ENCODE measurements at regions not wholly inside any gene's neighbourhood (a gene's known extent, or its start where the extent isn't known, plus 50 kb on each side); places are given as distances from the start of the nearest gene placed in this dataset.

DNA sequence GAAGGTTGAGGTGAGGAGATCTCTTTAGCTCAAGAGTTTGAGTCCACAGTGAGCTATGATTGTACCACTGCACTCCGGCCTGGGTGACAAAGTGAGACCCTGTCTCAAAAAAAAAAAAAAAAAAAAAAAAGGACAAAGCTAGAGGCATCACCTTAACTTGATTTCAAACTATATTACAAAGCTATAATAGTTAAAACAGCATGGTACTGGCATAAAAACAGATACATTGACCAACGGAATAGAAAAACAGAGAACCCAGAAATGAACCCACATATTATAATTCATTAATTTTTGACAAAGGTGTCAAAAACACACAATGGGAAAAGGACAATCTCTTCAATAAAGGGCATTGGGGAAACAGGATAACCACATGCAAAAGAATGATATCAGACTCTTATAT lies 50.8 kb upstream of the MBOAT1 start:
- Mint-ChIP-seq H3K9me3 (peaks cover 18% of the 10 kb centered on the region; the same call in 1 of the 2 replicates), H3K4me3 (no peak overlapping the region), H3K27me3 (ENCODE audit: low read depth) (no peaks in the 10 kb centered on the region), H3K4me1 (no peaks in the 10 kb centered on the region), H3K27ac (no peak overlapping the region), H3K36me3 (no peaks in the 10 kb centered on the region)
- CTCF ChIA-PET = no interaction called here
- POLR2A ChIA-PET = no interaction called here
- ATAC-seq = no peak
- DNase-seq (ENCODE audit: low spot score) = no peak
- no peak for TF ChIP-seq TP53 (CRISPR knock-in tag; IDR thresholded peaks at IDR 0.05)
- no peak for TF ChIP-seq ZNF671 (CRISPR knock-in tag; IDR thresholded peaks at IDR 0.05)
- no peak for TF ChIP-seq ZNF396 (CRISPR knock-in tag; IDR thresholded peaks at IDR 0.05; ENCODE audit: borderline replicate concordance)
- no peak for TF ChIP-seq ZNF232 (CRISPR knock-in tag; IDR thresholded peaks at IDR 0.05)
- TF ChIP-seq, protein P1, sequence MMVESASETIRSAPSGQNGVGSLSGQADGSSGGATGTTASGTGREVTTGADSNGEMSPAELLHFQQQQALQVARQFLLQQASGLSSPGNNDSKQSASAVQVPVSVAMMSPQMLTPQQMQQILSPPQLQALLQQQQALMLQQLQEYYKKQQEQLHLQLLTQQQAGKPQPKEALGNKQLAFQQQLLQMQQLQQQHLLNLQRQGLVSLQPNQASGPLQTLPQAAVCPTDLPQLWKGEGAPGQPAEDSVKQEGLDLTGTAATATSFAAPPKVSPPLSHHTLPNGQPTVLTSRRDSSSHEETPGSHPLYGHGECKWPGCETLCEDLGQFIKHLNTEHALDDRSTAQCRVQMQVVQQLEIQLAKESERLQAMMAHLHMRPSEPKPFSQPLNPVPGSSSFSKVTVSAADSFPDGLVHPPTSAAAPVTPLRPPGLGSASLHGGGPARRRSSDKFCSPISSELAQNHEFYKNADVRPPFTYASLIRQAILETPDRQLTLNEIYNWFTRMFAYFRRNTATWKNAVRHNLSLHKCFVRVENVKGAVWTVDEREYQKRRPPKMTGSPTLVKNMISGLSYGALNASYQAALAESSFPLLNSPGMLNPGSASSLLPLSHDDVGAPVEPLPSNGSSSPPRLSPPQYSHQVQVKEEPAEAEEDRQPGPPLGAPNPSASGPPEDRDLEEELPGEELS (CRISPR knock-in tag; IDR thresholded peaks at IDR 0.05) = no peak
- TF ChIP-seq, protein P2, sequence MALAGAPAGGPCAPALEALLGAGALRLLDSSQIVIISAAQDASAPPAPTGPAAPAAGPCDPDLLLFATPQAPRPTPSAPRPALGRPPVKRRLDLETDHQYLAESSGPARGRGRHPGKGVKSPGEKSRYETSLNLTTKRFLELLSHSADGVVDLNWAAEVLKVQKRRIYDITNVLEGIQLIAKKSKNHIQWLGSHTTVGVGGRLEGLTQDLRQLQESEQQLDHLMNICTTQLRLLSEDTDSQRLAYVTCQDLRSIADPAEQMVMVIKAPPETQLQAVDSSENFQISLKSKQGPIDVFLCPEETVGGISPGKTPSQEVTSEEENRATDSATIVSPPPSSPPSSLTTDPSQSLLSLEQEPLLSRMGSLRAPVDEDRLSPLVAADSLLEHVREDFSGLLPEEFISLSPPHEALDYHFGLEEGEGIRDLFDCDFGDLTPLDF (CRISPR knock-in tag; IDR thresholded peaks at IDR 0.05) = no peak

DNA sequence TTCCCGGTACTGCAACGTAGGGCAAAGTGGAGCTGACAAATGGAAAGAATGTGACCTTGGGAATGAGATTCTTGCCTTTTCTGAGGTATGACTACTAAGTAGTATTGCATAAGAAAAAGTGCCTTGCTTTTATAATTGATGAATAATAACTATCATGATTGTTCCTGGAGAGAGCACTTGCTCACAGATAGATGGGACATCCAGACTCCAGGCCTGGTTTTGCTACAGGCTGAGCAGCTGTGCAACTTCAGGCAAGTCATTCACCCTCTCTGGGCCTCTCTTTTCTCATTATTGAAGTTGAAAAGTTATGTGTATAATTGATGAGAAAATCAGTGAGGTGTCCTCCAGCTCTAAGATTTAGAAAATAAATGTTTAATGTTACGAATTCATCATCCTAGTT lies 53.6 kb upstream of the MBOAT1 start:
- POLR2A ChIA-PET = no interaction called here

DNA sequence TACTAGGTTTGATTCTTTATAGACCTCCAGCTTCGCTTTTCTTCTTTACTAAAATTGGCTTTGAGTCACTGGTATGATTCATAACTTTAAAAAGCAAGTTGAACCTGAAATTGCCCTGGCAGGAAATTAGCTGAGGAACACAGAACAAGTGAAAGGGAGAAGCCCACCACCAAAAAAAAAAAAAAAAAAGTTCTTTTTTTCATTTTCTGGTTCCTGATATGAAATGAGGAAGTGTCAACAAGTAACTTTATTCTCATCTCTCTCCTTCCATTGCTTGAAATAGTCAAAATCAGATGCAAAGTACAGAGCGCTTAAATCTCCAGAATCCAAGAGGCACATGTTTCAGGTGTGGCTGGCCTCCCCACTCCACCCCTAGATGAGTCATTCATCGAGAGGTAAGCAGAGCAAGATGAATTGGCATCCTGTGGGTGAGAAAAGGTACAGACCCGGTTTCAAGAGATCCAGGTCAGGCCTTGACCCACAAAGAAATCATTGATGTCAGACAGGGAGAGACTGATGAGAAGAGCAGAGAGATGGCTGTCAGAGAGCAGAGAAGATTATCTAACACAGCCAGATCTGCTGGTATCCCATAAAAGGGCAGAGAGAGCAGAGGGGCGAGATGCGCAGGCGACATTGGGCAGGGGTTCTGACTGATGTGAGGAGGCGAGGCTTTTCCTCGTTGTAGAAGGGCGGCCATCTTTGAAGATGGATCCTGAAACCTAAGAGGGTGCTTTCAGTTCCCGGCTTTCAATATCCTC lies 54.8 kb upstream of the MBOAT1 start:
- H3K36me3 Mint-ChIP-seq = no peaks in the 10 kb centered on the region
- no peak for DNase-seq (ENCODE audit: low spot score)
- H3K27ac Mint-ChIP-seq = no peak overlapping the region
- H3K4me3 Mint-ChIP-seq = no peak overlapping the region
- no peak for ATAC-seq
- H3K9me3 Mint-ChIP-seq = peaks cover 13% of the 10 kb centered on the region; the same call in 1 of the 2 replicates
- H3K27me3 Mint-ChIP-seq (ENCODE audit: low read depth) = no peaks in the 10 kb centered on the region
- H3K4me1 Mint-ChIP-seq = no peaks in the 10 kb centered on the region
- ChIA-PET CTCF (no interaction called here), POLR2A (interaction anchor here (0.6 kb wide), 1 partner anchor 10 kb away, joined by 3 read pairs; no protein-coding TSS in a partner anchor)
- TF ChIP-seq, protein P3, sequence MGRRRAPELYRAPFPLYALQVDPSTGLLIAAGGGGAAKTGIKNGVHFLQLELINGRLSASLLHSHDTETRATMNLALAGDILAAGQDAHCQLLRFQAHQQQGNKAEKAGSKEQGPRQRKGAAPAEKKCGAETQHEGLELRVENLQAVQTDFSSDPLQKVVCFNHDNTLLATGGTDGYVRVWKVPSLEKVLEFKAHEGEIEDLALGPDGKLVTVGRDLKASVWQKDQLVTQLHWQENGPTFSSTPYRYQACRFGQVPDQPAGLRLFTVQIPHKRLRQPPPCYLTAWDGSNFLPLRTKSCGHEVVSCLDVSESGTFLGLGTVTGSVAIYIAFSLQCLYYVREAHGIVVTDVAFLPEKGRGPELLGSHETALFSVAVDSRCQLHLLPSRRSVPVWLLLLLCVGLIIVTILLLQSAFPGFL (CRISPR knock-in tag; IDR thresholded peaks at IDR 0.05; ENCODE audit: borderline replicate concordance) = no peak
- TF ChIP-seq, protein P4, sequence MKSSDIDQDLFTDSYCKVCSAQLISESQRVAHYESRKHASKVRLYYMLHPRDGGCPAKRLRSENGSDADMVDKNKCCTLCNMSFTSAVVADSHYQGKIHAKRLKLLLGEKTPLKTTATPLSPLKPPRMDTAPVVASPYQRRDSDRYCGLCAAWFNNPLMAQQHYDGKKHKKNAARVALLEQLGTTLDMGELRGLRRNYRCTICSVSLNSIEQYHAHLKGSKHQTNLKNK (CRISPR knock-in tag; IDR thresholded peaks at IDR 0.05) = no peak
- no peak for TF ChIP-seq ZBTB21 (CRISPR knock-in tag; IDR thresholded peaks at IDR 0.05; ENCODE audit: borderline replicate concordance)

More for the DNA sequence above, 53.6 kb upstream of the MBOAT1 start:
- Mint-ChIP-seq H3K36me3 (no peaks in the 10 kb centered on the region), H3K9me3 (peaks cover 13% of the 10 kb centered on the region; the same call in 1 of the 2 replicates), H3K4me1 (no peaks in the 10 kb centered on the region), H3K4me3 (no peak overlapping the region), H3K27me3 (ENCODE audit: low read depth) (no peaks in the 10 kb centered on the region), H3K27ac (no peak overlapping the region)
- ATAC-seq (no peak), DNase-seq (ENCODE audit: low spot score) (no peak)
- TF ChIP-seq, protein P5, sequence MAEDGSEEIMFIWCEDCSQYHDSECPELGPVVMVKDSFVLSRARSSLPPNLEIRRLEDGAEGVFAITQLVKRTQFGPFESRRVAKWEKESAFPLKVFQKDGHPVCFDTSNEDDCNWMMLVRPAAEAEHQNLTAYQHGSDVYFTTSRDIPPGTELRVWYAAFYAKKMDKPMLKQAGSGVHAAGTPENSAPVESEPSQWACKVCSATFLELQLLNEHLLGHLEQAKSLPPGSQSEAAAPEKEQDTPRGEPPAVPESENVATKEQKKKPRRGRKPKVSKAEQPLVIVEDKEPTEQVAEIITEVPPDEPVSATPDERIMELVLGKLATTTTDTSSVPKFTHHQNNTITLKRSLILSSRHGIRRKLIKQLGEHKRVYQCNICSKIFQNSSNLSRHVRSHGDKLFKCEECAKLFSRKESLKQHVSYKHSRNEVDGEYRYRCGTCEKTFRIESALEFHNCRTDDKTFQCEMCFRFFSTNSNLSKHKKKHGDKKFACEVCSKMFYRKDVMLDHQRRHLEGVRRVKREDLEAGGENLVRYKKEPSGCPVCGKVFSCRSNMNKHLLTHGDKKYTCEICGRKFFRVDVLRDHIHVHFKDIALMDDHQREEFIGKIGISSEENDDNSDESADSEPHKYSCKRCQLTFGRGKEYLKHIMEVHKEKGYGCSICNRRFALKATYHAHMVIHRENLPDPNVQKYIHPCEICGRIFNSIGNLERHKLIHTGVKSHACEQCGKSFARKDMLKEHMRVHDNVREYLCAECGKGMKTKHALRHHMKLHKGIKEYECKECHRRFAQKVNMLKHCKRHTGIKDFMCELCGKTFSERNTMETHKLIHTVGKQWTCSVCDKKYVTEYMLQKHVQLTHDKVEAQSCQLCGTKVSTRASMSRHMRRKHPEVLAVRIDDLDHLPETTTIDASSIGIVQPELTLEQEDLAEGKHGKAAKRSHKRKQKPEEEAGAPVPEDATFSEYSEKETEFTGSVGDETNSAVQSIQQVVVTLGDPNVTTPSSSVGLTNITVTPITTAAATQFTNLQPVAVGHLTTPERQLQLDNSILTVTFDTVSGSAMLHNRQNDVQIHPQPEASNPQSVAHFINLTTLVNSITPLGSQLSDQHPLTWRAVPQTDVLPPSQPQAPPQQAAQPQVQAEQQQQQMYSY (CRISPR knock-in tag; IDR thresholded peaks at IDR 0.05) = peak; percentile 20; the same call in 1 of the 2 replicates
- no peak for TF ChIP-seq MYBL2 (CRISPR knock-in tag; IDR thresholded peaks at IDR 0.05)
- CTCF ChIA-PET = interaction anchor here (0.6 to 0.7 kb wide), 2 partner anchors 23 to 1085 kb away, joined by 3 to 6 read pairs; no protein-coding TSS in a partner anchor

All from WTC11 (cell line).